ENCODE measurements at regions not wholly inside any gene's neighbourhood (a gene's known extent, or its start where the extent isn't known, plus 50 kb on each side); places are given as distances from the start of the nearest gene placed in this dataset.

DNA sequence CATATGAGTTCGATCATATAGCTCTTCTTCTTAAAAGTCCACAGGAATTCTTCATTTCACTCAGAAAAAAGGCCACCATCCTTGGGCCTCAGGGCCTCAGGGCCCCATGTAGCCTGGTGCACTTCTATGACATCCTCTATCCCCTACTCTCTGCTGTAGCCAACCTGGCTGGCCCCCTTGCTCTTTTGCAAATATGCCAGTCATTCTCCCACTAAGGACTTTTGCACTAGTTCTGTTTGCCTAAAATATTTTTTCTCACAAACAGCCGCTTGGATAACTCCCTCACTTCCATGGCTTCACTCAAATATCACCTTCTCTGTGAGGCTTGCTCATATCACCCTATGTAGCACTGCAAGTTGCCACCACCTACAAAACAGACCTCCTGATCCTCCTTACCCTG lies 604.7 kb upstream of the JAG1 start:
- TF ChIP-seq, protein P1, sequence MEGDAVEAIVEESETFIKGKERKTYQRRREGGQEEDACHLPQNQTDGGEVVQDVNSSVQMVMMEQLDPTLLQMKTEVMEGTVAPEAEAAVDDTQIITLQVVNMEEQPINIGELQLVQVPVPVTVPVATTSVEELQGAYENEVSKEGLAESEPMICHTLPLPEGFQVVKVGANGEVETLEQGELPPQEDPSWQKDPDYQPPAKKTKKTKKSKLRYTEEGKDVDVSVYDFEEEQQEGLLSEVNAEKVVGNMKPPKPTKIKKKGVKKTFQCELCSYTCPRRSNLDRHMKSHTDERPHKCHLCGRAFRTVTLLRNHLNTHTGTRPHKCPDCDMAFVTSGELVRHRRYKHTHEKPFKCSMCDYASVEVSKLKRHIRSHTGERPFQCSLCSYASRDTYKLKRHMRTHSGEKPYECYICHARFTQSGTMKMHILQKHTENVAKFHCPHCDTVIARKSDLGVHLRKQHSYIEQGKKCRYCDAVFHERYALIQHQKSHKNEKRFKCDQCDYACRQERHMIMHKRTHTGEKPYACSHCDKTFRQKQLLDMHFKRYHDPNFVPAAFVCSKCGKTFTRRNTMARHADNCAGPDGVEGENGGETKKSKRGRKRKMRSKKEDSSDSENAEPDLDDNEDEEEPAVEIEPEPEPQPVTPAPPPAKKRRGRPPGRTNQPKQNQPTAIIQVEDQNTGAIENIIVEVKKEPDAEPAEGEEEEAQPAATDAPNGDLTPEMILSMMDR (IDR thresholded peaks at IDR 0.05), result no peak
- TF ChIP-seq, protein P2, sequence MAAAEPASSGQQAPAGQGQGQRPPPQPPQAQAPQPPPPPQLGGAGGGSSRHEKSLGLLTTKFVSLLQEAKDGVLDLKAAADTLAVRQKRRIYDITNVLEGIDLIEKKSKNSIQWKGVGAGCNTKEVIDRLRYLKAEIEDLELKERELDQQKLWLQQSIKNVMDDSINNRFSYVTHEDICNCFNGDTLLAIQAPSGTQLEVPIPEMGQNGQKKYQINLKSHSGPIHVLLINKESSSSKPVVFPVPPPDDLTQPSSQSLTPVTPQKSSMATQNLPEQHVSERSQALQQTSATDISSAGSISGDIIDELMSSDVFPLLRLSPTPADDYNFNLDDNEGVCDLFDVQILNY (CRISPR knock-in tag; IDR thresholded peaks at IDR 0.05), result no peak
- TF ChIP-seq CREB1 (CRISPR knock-in tag; IDR thresholded peaks at IDR 0.05) (no peak), CREM (CRISPR knock-in tag; IDR thresholded peaks at IDR 0.05) (no peak), SP1 (CRISPR knock-in tag; conservative IDR thresholded peaks at IDR 0.05) (no peak), ZNF121 (CRISPR knock-in tag; IDR thresholded peaks at IDR 0.05) (no peak), FOXP1 (CRISPR knock-in tag; IDR thresholded peaks at IDR 0.05; ENCODE audit: borderline replicate concordance) (no peak), NR3C1 (CRISPR knock-in tag; conservative IDR thresholded peaks at IDR 0.05; ENCODE audit: low read depth) (no peak), GRHL2 (CRISPR knock-in tag; IDR thresholded peaks at IDR 0.05; ENCODE audit: insufficient replicate concordance, severe bottlenecking) (no peak)
- TF ChIP-seq, protein P3, sequence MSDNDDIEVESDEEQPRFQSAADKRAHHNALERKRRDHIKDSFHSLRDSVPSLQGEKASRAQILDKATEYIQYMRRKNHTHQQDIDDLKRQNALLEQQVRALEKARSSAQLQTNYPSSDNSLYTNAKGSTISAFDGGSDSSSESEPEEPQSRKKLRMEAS (CRISPR knock-in tag; IDR thresholded peaks at IDR 0.05), result no peak
- TF ChIP-seq, protein P4, sequence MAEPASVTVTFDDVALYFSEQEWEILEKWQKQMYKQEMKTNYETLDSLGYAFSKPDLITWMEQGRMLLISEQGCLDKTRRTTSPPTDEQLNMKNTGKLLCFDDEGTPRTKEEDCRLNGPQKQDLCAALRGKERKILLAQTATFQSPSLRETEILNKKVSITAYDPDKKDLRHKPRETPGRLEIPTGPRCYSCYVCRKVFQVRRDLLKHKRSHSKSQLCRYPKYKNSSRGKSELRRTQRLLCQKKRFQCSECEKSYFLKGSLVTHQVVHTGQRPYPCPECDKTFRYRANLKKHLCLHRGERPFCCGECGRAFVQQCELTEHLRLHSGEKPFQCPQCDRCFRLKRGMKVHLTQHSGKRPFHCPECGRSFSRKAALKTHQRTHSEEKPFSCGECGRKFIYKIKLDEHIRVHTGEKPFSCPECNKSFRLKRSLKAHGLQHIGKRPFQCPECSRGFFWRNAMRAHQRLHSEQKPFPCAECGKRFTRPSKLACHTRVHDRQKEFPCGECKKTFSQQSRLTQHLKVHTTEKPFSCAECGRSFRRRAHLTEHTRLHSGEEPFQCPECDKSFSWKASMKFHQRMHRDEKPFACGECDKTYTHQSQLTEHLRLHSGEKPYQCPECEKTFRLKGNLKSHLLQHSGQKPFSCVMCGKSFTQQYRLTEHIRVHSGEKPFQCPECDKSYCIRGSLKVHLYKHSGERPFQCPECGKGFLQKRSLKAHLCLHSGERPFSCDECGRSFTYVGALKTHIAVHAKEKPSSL (CRISPR knock-in tag; conservative IDR thresholded peaks at IDR 0.05), result no peak
- TF ChIP-seq, protein P5, sequence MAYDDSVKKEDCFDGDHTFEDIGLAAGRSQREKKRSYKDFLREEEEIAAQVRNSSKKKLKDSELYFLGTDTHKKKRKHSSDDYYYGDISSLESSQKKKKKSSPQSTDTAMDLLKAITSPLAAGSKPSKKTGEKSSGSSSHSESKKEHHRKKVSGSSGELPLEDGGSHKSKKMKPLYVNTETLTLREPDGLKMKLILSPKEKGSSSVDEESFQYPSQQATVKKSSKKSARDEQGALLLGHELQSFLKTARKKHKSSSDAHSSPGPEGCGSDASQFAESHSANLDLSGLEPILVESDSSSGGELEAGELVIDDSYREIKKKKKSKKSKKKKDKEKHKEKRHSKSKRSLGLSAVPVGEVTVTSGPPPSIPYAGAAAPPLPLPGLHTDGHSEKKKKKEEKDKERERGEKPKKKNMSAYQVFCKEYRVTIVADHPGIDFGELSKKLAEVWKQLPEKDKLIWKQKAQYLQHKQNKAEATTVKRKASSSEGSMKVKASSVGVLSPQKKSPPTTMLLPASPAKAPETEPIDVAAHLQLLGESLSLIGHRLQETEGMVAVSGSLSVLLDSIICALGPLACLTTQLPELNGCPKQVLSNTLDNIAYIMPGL (CRISPR knock-in tag; IDR thresholded peaks at IDR 0.05), result no peak
- TF ChIP-seq, protein P6, sequence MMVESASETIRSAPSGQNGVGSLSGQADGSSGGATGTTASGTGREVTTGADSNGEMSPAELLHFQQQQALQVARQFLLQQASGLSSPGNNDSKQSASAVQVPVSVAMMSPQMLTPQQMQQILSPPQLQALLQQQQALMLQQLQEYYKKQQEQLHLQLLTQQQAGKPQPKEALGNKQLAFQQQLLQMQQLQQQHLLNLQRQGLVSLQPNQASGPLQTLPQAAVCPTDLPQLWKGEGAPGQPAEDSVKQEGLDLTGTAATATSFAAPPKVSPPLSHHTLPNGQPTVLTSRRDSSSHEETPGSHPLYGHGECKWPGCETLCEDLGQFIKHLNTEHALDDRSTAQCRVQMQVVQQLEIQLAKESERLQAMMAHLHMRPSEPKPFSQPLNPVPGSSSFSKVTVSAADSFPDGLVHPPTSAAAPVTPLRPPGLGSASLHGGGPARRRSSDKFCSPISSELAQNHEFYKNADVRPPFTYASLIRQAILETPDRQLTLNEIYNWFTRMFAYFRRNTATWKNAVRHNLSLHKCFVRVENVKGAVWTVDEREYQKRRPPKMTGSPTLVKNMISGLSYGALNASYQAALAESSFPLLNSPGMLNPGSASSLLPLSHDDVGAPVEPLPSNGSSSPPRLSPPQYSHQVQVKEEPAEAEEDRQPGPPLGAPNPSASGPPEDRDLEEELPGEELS (CRISPR knock-in tag; IDR thresholded peaks at IDR 0.05), result no peak
- TF ChIP-seq, protein P7, sequence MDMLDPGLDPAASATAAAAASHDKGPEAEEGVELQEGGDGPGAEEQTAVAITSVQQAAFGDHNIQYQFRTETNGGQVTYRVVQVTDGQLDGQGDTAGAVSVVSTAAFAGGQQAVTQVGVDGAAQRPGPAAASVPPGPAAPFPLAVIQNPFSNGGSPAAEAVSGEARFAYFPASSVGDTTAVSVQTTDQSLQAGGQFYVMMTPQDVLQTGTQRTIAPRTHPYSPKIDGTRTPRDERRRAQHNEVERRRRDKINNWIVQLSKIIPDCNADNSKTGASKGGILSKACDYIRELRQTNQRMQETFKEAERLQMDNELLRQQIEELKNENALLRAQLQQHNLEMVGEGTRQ (CRISPR knock-in tag; IDR thresholded peaks at IDR 0.05), result no peak
